ENCODE measurements at regions not wholly inside any gene's neighbourhood (a gene's known extent, or its start where the extent isn't known, plus 50 kb on each side); places are given as distances from the start of the nearest gene placed in this dataset.

- DNase-seq (ENCODE audit: low spot score): no peak
- 0% methylated on average over 2 of the region's 2 CpGs for WGBS (ENCODE audit: low lambda C conversion rate)
- no peak overlapping the region for H3K4me3 ChIP-seq (replicated peaks in 1 of 3; ENCODE audit: insufficient read depth in 1 of 3, low read depth in 2 of 3, low read length in 3 of 3)
- in situ Hi-C loops (cut with HindIII; ENCODE audit: extremely low pct_ligation_motif_present, low pct_unique_long_range_greater_than_20kb): no loop called here
- BruUV-seq (replicated peaks): no TSS peak
- POLR2A ChIA-PET: no interaction called here
- no peak overlapping the region for H3K9ac ChIP-seq (ENCODE audit: insufficient read depth, low read depth, low read length)
- H4K20me1 ChIP-seq (ENCODE audit: insufficient read depth, low read length): no peaks in the 10 kb centered on the region
- no peak overlapping the region for H3K27ac ChIP-seq (ENCODE audit: extremely low read length, insufficient read depth, low read length)
- intact Hi-C loops (cut with micrococcal nuclease; ENCODE audit: unreplicated experiment): no loop called here
- no peak overlapping the region for H3K4me2 ChIP-seq (ENCODE audit: low read depth, low read length)
- no peaks in the 10 kb centered on the region for H3K27me3 ChIP-seq (ENCODE audit: control insufficient read depth in 1 of 2, insufficient read depth in 2 of 2, low read length in 2 of 2)
- FAIRE-seq: no peak
- ATAC-seq: no peak
- H3K79me2 ChIP-seq (ENCODE audit: insufficient read depth, low read length): no peaks in the 10 kb centered on the region
- CTCF ChIA-PET (ENCODE audit: low intra/inter-chr PET ratio, low total read pairs): no interaction called here
- H2AFZ ChIP-seq (ENCODE audit: low read length): no peak overlapping the region
- no peaks in the 10 kb centered on the region for H3K9me3 ChIP-seq (ENCODE audit: low read length)
- no peaks in the 10 kb centered on the region for H3K4me1 ChIP-seq (ENCODE audit: insufficient read depth, low read length)
- no peaks in the 10 kb centered on the region for H3K36me3 ChIP-seq (replicated peaks in 1 of 2; ENCODE audit: control insufficient read depth in 1 of 2, insufficient read depth in 2 of 2, low read length in 2 of 2)
- no peak for TF ChIP-seq STAG1 (CRISPR knock-in tag; IDR thresholded peaks at IDR 0.05)
- TF ChIP-seq ZNF318 (CRISPR knock-in tag; IDR thresholded peaks at IDR 0.05): no peak
- no peak for TF ChIP-seq MYNN (CRISPR knock-in tag; IDR thresholded peaks at IDR 0.05; ENCODE audit: low read depth)
- no peak for TF ChIP-seq KLF12 (CRISPR knock-in tag; IDR thresholded peaks at IDR 0.05; ENCODE audit: borderline replicate concordance)
- no peak for TF ChIP-seq ZBTB42 (CRISPR knock-in tag; IDR thresholded peaks at IDR 0.05)
- no peak for TF ChIP-seq SIX1 (CRISPR knock-in tag; IDR thresholded peaks at IDR 0.05; ENCODE audit: borderline replicate concordance)
- TF ChIP-seq ZMAT3 (CRISPR knock-in tag; conservative IDR thresholded peaks at IDR 0.05): no peak
- no peak for TF ChIP-seq ZFY (CRISPR knock-in tag; IDR thresholded peaks at IDR 0.05)
- no peak for TF ChIP-seq HOXA5 (CRISPR knock-in tag; IDR thresholded peaks at IDR 0.05)
- TF ChIP-seq GZF1 (CRISPR knock-in tag; IDR thresholded peaks at IDR 0.05): no peak
- no peak for TF ChIP-seq RAD21 (CRISPR knock-in tag; IDR thresholded peaks at IDR 0.05)
- no peak for TF ChIP-seq BCLAF1 (IDR thresholded peaks at IDR 0.05)
- TF ChIP-seq ZNF234 (CRISPR knock-in tag; conservative IDR thresholded peaks at IDR 0.05): no peak
- no peak for TF ChIP-seq CAMTA2 (CRISPR knock-in tag; IDR thresholded peaks at IDR 0.05; ENCODE audit: borderline replicate concordance)
- no peak for TF ChIP-seq MTERF4 (CRISPR knock-in tag; IDR thresholded peaks at IDR 0.05)
- no peak for TF ChIP-seq ZNF138 (CRISPR knock-in tag; IDR thresholded peaks at IDR 0.05; ENCODE audit: low read depth)
These were observed 56.1 kb upstream of the CPNE4 start for GRCh38 chr3:132090921-132091320.

All from HepG2 (cell line).